T-cell (primary cell): ENCODE measurements at regions not wholly inside any gene's neighbourhood (a gene's known extent, or its start where the extent isn't known, plus 50 kb on each side); places are given as distances from the start of the nearest gene placed in this dataset.
"Not testable (repeated sequence)": the region's sequence is repeated elsewhere in the genome, so short reads cannot be mapped to it uniquely, and the experiment has no call there.

Experiments used
- ATAC-seq, 4 experiments: fragments of 200-7000 bp in 3 of 4; fragments of 150-1000 bp in 1 of 4; cut with Tn5 transposase; replicated peaks in 1 of 4; 1 replicate in 3 of 4; 2 replicates in 1 of 4; pipeline ENCODE4 v1.10.0; 2021; ENCODE audit warnings: moderate library complexity in 3 of 4, mild to moderate bottlenecking in 2 of 4, moderate number of reproducible peaks in 1 of 4
- CTCF ChIA-PET, 2 donors: fragments of 300-600 bp; sonication (Branson Sonifier 250); formaldehyde crosslinking; loops; one replicate each; lab custom pipeline; 2022; ENCODE audit warnings: antibody characterized with exemption in 2 of 2; lab: Charles Lee
- POLR2A ChIA-PET, 2 donors: fragments of 300-600 bp; sonication (Branson Sonifier 250); formaldehyde crosslinking; loops; one replicate each; lab custom pipeline; 2022; ENCODE audit warnings: antibody characterized with exemption in 2 of 2; lab: Charles Lee
- DNase-seq, 35 experiments: peaks; one replicate each; pipeline versions ENCODE4 v3.0.0 to v3.0.0-alpha.2; 2013 to 2023
- H3K27ac ChIP-seq: one replicate; pipeline ENCODE4 v1.5.1; 2013; ENCODE audit warnings: low read length
- H3K27me3 ChIP-seq, 2 experiments: replicated peaks in 1 of 2; 1 replicate in 1 of 2; 2 replicates in 1 of 2; pipeline versions ENCODE4 v1.6.1 to v1.7.0; 2013; ENCODE audit warnings: low read length in 1 of 2, mixed read lengths in 1 of 2; ENCODE audit not compliant: control insufficient read depth in 2 of 2, insufficient read depth in 2 of 2; ENCODE audit errors: extremely low read depth in 1 of 2
- H3K36me3 ChIP-seq, 2 donors: 1 replicate in 1 of 2; 2 replicates in 1 of 2; pipeline versions ENCODE4 v1.6.1 to v1.7.0; 2013; ENCODE audit warnings: low read length in 1 of 2; ENCODE audit not compliant: control insufficient read depth in 2 of 2, insufficient read depth in 1 of 2; ENCODE audit errors: extremely low read depth in 1 of 2
- H3K4me1 ChIP-seq, 2 experiments: 1 replicate in 1 of 2; 2 replicates in 1 of 2; pipeline versions ENCODE4 v1.6.1 to v1.7.0; 2013; ENCODE audit warnings: low read length in 2 of 2, mixed read lengths in 1 of 2; ENCODE audit not compliant: insufficient read depth in 2 of 2, control insufficient read depth in 1 of 2; ENCODE audit errors: extremely low read depth in 1 of 2
- H3K4me3 ChIP-seq, 2 donors: 1 replicate in 1 of 2; 2 replicates in 1 of 2; pipeline versions ENCODE4 v1.5.1 to v1.7.0; 2013; ENCODE audit warnings: mild to moderate bottlenecking in 2 of 2, low read length in 1 of 2, moderate library complexity in 1 of 2; ENCODE audit not compliant: control insufficient read depth in 1 of 2; ENCODE audit errors: extremely low read depth in 1 of 2
- H3K9me3 ChIP-seq: 2 replicates; pipeline ENCODE4 v1.7.0; 2013
- H3K27ac Mint-ChIP-seq, 2 donors: one replicate each; pipeline ENCODE4 v1.8.0; 2020 to 2021; ENCODE audit warnings: mild to moderate bottlenecking in 2 of 2, mixed read lengths in 2 of 2
- H3K27me3 Mint-ChIP-seq, 2 donors: one replicate each; pipeline ENCODE4 v1.8.0; 2021 to 2022; ENCODE audit warnings: mixed read lengths in 2 of 2
- H3K36me3 Mint-ChIP-seq: one replicate; pipeline ENCODE4 v1.8.0; 2021; ENCODE audit warnings: mixed read lengths
- H3K4me1 Mint-ChIP-seq, 3 donors: one replicate each; pipeline ENCODE4 v1.8.0; 2020 to 2022; ENCODE audit warnings: mixed read lengths in 3 of 3, mild to moderate bottlenecking in 1 of 3
- H3K4me3 Mint-ChIP-seq, 3 donors: one replicate each; pipeline ENCODE4 v1.8.0; 2020 to 2022; ENCODE audit warnings: mild to moderate bottlenecking in 3 of 3, mixed read lengths in 3 of 3, moderate library complexity in 3 of 3
- H3K9me3 Mint-ChIP-seq, 3 donors: one replicate each; pipeline ENCODE4 v1.8.0; 2020 to 2022; ENCODE audit warnings: mixed read lengths in 3 of 3
- WGBS: methylation state at CpG from one replicate; pipeline ENCODE4 v1.1.5; 2013; ENCODE audit warnings: missing lambda C conversion rate; ENCODE audit not compliant: insufficient coverage; 5-methylcytosine and 5-hydroxymethylcytosine counted together

- DNase-seq (no peak), ATAC-seq (no peak)
- no peak overlapping the region for H3K27ac Mint-ChIP-seq
- no peaks in the 10 kb centered on the region for H3K9me3 ChIP-seq
- ChIA-PET POLR2A (interaction anchor here (0.6 to 1.0 kb wide), 3 partner anchors 22 to 394 kb away, joined by 3 to 5 read pairs (median 3); no protein-coding TSS in a partner anchor), CTCF (interaction anchor here in 1 of 2 donors (0.9 kb wide), 1 partner anchor 75 kb away, joined by 3 read pairs; no protein-coding TSS in a partner anchor)
- no peaks in the 10 kb centered on the region for H3K27me3 ChIP-seq
- no peaks in the 10 kb centered on the region for H3K27me3 Mint-ChIP-seq
- no peak overlapping the region for H3K4me3 Mint-ChIP-seq
- no peak overlapping the region for H3K4me3 ChIP-seq
- H3K36me3 Mint-ChIP-seq: peaks cover 3% of the 10 kb centered on the region
- no peaks in the 10 kb centered on the region for H3K36me3 ChIP-seq
- peaks cover 0 to 9% (median 2%) of the 10 kb centered on the region in 3 donors for H3K9me3 Mint-ChIP-seq
- no peak overlapping the region for H3K27ac ChIP-seq
- H3K4me1 ChIP-seq: no peaks in the 10 kb centered on the region
- peaks cover 2 to 4% (median 2%) of the 10 kb centered on the region in 3 donors for H3K4me1 Mint-ChIP-seq
- 92% methylated on average over 2 of the region's 5 CpGs for WGBS
These were observed 309.7 kb upstream of the GADL1 start for GRCh38 chr3:31203960-31204795.

- H3K4me3 ChIP-seq, H3K36me3 Mint-ChIP-seq, H3K4me1 ChIP-seq, H3K9me3 ChIP-seq, H3K27me3 Mint-ChIP-seq, H3K9me3 Mint-ChIP-seq, H3K4me3 Mint-ChIP-seq, H3K27me3 ChIP-seq, H3K4me1 Mint-ChIP-seq, DNase-seq, H3K27ac Mint-ChIP-seq, H3K36me3 ChIP-seq, H3K27ac ChIP-seq, ATAC-seq, CTCF ChIA-PET: not testable (repeated sequence)
- POLR2A ChIA-PET: interaction anchor here in 1 of 2 donors (0.7 kb wide), 1 partner anchor 395 kb away, joined by 3 read pairs; no protein-coding TSS in a partner anchor
- 60% methylated on average over 1 of the region's 4 CpGs for WGBS
These were observed 310.3 kb upstream of the GADL1 start for GRCh38 chr3:31204796-31205056.

- no peaks in the 10 kb centered on the region for H3K27me3 Mint-ChIP-seq
These were observed 315.7 kb upstream of the GADL1 start for GRCh38 chr3:31210068-31210645.

GRCh38 chr3:31213869-31214486, 318.7 kb upstream of the STT3B start:
- ChIA-PET POLR2A (interaction anchor here in 1 of 2 donors (0.6 kb wide), 1 partner anchor 1071 kb away, joined by 9 read pairs; no protein-coding TSS in a partner anchor), CTCF (interaction anchor here (0.6 kb wide), 4 partner anchors 13 to 901 kb away, joined by 3 to 19 read pairs (median 8); no protein-coding TSS in a partner anchor)
- Mint-ChIP-seq H3K4me3 (peak overlapping the region; percentile 21 to 46 (median 21)), H3K27me3 (no peaks in the 10 kb centered on the region), H3K4me1 (peaks cover 92 to 97% (median 95%) of the 10 kb centered on the region in 3 donors), H3K27ac (peak overlapping the region; percentile 77 to 80), H3K9me3 (no peaks in the 10 kb centered on the region), H3K36me3 (no peaks in the 10 kb centered on the region)
- no CpG with 5 or more reads among the region's 7 CpGs for WGBS
- H3K27me3 ChIP-seq: no peaks in the 10 kb centered on the region
- no peaks in the 10 kb centered on the region for H3K36me3 ChIP-seq
- H3K27ac ChIP-seq: peak overlapping the region; percentile 15
- H3K4me3 ChIP-seq: no peak overlapping the region
- peak; percentile 70 to 93 (median 81) for ATAC-seq
- peak in 29 of 35 experiments; percentile 10 to 69 (median 31) for DNase-seq
- peaks cover 29 to 43% of the 10 kb centered on the region in 2 experiments for H3K4me1 ChIP-seq
- no peaks in the 10 kb centered on the region for H3K9me3 ChIP-seq

More at GRCh38 chr3:31210068-31210645, 315.7 kb upstream of the GADL1 start:
- H3K27ac ChIP-seq: no peak overlapping the region
- Mint-ChIP-seq H3K9me3 (peaks cover 0 to 3% (median 0%) of the 10 kb centered on the region in 3 donors), H3K4me1 (peaks cover 54 to 61% (median 57%) of the 10 kb centered on the region in 3 donors), H3K4me3 (no peak overlapping the region), H3K36me3 (peaks cover 3% of the 10 kb centered on the region), H3K27ac (no peak overlapping the region)
- DNase-seq (no peak), ATAC-seq (no peak)
- POLR2A ChIA-PET: interaction anchor here (0.6 to 0.7 kb wide), 2 partner anchors 16 to 459 kb away, joined by 3 to 4 read pairs; no protein-coding TSS in a partner anchor
- H3K36me3 ChIP-seq: no peaks in the 10 kb centered on the region
- no peaks in the 10 kb centered on the region for H3K27me3 ChIP-seq
- peaks cover 23 to 36% of the 10 kb centered on the region in 2 experiments for H3K4me1 ChIP-seq
- H3K4me3 ChIP-seq: no peak overlapping the region
- H3K9me3 ChIP-seq: no peaks in the 10 kb centered on the region
- CTCF ChIA-PET: interaction anchor here in 1 of 2 donors (0.6 kb wide), 1 partner anchor 876 kb away, joined by 8 read pairs; no protein-coding TSS in a partner anchor
- WGBS: 90% methylated on average over 3 of the region's 5 CpGs

GRCh38 chr3:31218082-31218481, 314.6 kb upstream of the STT3B start:
- CTCF ChIA-PET: no interaction called here
- DNase-seq (no peak), ATAC-seq (no peak)
- Mint-ChIP-seq H3K27ac (peak overlapping the region; percentile 75 to 86), H3K4me1 (peaks cover 94 to 96% (median 95%) of the 10 kb centered on the region in 3 donors), H3K4me3 (no peak overlapping the region), H3K36me3 (no peaks in the 10 kb centered on the region), H3K9me3 (peaks cover 0 to 8% (median 3%) of the 10 kb centered on the region in 3 donors), H3K27me3 (no peaks in the 10 kb centered on the region)
- Histone ChIP-seq H3K27me3 (no peaks in the 10 kb centered on the region), H3K4me3 (no peak overlapping the region), H3K27ac (no peak overlapping the region), H3K4me1 (peaks cover 31 to 39% of the 10 kb centered on the region in 2 experiments), H3K9me3 (no peaks in the 10 kb centered on the region), H3K36me3 (no peaks in the 10 kb centered on the region)
- 92% methylated on average over 2 of the region's 3 CpGs for whole genome bisulfite sequencing
- POLR2A ChIA-PET: no interaction called here
